ENCODE measurements at regions not wholly inside any gene's neighbourhood (a gene's known extent, or its start where the extent isn't known, plus 50 kb on each side); places are given as distances from the start of the nearest gene placed in this dataset.
"Not testable (repeated sequence)": the region's sequence is repeated elsewhere in the genome, so short reads cannot be mapped to it uniquely, and the experiment has no call there.

DNA sequence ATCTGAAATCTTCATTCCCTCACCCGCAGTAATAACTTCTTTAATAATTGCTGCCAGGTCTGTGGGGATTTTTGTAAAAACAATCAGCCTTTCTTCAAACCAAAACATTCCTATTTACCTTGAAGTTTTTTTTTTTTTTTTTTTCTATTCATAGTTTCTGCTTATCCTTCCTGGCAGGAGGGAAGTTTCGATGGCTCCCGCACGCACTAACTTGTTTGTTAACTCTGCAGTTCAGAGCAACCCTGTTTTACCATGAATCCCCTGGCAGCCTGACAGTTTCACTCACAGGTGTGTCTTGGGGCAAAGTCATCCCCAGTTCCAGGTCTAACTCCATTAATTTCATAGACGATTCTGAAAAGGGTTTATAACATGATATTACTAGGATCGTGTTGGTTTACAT, 149.3 kb downstream of the KLF6 start (continued):
- TF ChIP-seq, protein P1, sequence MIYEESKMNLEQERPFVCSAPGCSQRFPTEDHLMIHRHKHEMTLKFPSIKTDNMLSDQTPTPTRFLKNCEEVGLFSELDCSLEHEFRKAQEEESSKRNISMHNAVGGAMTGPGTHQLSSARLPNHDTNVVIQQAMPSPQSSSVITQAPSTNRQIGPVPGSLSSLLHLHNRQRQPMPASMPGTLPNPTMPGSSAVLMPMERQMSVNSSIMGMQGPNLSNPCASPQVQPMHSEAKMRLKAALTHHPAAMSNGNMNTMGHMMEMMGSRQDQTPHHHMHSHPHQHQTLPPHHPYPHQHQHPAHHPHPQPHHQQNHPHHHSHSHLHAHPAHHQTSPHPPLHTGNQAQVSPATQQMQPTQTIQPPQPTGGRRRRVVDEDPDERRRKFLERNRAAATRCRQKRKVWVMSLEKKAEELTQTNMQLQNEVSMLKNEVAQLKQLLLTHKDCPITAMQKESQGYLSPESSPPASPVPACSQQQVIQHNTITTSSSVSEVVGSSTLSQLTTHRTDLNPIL (CRISPR knock-in tag; IDR thresholded peaks at IDR 0.05; ENCODE audit: low read depth): no peak
- TF ChIP-seq TCF4 (CRISPR knock-in tag; IDR thresholded peaks at IDR 0.05; ENCODE audit: borderline replicate concordance) (no peak), ZFP30 (CRISPR knock-in tag; IDR thresholded peaks at IDR 0.05) (no peak), SNAI2 (CRISPR knock-in tag; IDR thresholded peaks at IDR 0.05) (no peak), OSR1 (CRISPR knock-in tag; IDR thresholded peaks at IDR 0.05) (no peak), TOX (CRISPR knock-in tag; IDR thresholded peaks at IDR 0.05; ENCODE audit: borderline replicate concordance) (no peak), CSDC2 (CRISPR knock-in tag; IDR thresholded peaks at IDR 0.05) (no peak), ZNF70 (CRISPR knock-in tag; IDR thresholded peaks at IDR 0.05) (no peak)
- TF ChIP-seq, protein P2, sequence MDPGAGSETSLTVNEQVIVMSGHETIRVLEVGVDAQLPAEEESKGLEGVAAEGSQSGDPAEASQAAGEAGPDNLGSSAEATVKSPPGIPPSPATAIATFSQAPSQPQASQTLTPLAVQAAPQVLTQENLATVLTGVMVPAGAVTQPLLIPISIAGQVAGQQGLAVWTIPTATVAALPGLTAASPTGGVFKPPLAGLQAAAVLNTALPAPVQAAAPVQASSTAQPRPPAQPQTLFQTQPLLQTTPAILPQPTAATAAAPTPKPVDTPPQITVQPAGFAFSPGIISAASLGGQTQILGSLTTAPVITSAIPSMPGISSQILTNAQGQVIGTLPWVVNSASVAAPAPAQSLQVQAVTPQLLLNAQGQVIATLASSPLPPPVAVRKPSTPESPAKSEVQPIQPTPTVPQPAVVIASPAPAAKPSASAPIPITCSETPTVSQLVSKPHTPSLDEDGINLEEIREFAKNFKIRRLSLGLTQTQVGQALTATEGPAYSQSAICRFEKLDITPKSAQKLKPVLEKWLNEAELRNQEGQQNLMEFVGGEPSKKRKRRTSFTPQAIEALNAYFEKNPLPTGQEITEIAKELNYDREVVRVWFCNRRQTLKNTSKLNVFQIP (CRISPR knock-in tag; IDR thresholded peaks at IDR 0.05; ENCODE audit: borderline replicate concordance, low read depth): no peak

DNA sequence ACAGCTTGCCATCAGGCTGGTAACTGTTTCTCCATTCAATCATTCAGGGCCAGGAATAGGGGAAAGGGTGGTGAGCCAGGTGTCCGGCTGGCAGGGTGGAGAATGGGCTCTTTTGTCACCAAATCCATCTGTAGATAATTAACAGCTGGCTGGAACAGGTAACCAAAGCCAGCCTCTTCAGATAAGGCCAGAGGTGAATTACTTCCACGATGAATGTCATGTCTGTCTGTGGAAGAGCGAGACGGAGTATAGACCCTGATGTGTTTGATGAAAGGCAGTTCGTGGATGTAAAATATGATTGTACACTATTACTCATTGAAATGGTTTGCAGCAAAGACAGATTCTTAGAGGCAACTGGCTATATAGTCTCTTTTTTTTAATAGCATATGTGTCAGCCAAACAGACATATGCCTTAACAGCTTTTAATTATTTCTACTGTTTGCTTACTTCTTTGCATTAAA, 149.8 kb downstream of the KLF6 start:
- peak; percentile 15; the same call in 1 of the 3 replicates for ATAC-seq
- TF ChIP-seq ESRRG (CRISPR knock-in tag; IDR thresholded peaks at IDR 0.05) (no peak), SNAI2 (CRISPR knock-in tag; IDR thresholded peaks at IDR 0.05) (no peak), ARNTL (CRISPR knock-in tag; IDR thresholded peaks at IDR 0.05; ENCODE audit: borderline replicate concordance, low read depth) (no peak), ZFP3 (CRISPR knock-in tag; IDR thresholded peaks at IDR 0.05) (no peak), CSDC2 (CRISPR knock-in tag; IDR thresholded peaks at IDR 0.05) (no peak), ZC3H10 (CRISPR knock-in tag; IDR thresholded peaks at IDR 0.05) (no peak), ISL1 (CRISPR knock-in tag; IDR thresholded peaks at IDR 0.05) (no peak), BACH2 (CRISPR knock-in tag; IDR thresholded peaks at IDR 0.05; ENCODE audit: borderline replicate concordance) (no peak), ZNF70 (CRISPR knock-in tag; IDR thresholded peaks at IDR 0.05) (no peak), PPARA (CRISPR knock-in tag; IDR thresholded peaks at IDR 0.05; ENCODE audit: borderline replicate concordance) (no peak), RARB (CRISPR knock-in tag; IDR thresholded peaks at IDR 0.05) (no peak)
- TF ChIP-seq, protein P2 (CRISPR knock-in tag; IDR thresholded peaks at IDR 0.05; ENCODE audit: borderline replicate concordance, low read depth): no peak
- TF ChIP-seq, protein P3, sequence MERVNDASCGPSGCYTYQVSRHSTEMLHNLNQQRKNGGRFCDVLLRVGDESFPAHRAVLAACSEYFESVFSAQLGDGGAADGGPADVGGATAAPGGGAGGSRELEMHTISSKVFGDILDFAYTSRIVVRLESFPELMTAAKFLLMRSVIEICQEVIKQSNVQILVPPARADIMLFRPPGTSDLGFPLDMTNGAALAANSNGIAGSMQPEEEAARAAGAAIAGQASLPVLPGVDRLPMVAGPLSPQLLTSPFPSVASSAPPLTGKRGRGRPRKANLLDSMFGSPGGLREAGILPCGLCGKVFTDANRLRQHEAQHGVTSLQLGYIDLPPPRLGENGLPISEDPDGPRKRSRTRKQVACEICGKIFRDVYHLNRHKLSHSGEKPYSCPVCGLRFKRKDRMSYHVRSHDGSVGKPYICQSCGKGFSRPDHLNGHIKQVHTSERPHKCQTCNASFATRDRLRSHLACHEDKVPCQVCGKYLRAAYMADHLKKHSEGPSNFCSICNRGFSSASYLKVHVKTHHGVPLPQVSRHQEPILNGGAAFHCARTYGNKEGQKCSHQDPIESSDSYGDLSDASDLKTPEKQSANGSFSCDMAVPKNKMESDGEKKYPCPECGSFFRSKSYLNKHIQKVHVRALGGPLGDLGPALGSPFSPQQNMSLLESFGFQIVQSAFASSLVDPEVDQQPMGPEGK (CRISPR knock-in tag; IDR thresholded peaks at IDR 0.05; ENCODE audit: borderline replicate concordance): no peak
- TF ChIP-seq, protein P4, sequence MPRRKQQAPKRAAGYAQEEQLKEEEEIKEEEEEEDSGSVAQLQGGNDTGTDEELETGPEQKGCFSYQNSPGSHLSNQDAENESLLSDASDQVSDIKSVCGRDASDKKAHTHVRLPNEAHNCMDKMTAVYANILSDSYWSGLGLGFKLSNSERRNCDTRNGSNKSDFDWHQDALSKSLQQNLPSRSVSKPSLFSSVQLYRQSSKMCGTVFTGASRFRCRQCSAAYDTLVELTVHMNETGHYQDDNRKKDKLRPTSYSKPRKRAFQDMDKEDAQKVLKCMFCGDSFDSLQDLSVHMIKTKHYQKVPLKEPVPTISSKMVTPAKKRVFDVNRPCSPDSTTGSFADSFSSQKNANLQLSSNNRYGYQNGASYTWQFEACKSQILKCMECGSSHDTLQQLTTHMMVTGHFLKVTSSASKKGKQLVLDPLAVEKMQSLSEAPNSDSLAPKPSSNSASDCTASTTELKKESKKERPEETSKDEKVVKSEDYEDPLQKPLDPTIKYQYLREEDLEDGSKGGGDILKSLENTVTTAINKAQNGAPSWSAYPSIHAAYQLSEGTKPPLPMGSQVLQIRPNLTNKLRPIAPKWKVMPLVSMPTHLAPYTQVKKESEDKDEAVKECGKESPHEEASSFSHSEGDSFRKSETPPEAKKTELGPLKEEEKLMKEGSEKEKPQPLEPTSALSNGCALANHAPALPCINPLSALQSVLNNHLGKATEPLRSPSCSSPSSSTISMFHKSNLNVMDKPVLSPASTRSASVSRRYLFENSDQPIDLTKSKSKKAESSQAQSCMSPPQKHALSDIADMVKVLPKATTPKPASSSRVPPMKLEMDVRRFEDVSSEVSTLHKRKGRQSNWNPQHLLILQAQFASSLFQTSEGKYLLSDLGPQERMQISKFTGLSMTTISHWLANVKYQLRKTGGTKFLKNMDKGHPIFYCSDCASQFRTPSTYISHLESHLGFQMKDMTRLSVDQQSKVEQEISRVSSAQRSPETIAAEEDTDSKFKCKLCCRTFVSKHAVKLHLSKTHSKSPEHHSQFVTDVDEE (CRISPR knock-in tag; IDR thresholded peaks at IDR 0.05): no peak

DNA sequence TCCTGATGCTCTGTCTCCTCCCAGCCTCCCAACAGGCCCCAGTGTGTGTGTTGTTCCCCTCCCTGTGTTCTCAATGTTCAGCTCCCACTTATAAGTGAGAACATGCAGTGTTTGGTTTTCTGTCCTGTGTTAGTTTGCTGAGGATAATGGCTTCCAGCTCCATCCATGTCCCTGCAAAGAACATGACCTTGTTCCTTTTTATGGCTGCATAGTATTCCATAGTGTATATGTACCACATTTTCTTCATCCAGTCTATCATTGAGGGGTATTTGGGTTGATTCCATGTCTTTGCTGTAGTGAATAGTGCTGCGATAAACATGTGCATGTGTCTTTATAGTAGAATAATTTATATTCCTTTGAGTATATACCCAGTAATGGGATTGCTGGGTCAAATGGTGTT, 150.4 kb downstream of the KLF6 start:
- peak; percentile 50; the same call in 1 of the 2 replicates for TF ChIP-seq ZNF8 (CRISPR knock-in tag; IDR thresholded peaks at IDR 0.05)
- ATAC-seq: not testable (repeated sequence)
